NCI-H345 (cell line): ENCODE measurements at regions not wholly inside any gene's neighbourhood (a gene's known extent, or its start where the extent isn't known, plus 50 kb on each side); places are given as distances from the start of the nearest gene placed in this dataset.

ENCODE experiments used
- DNase-seq: peaks from one replicate; lab custom pipeline; 2025; lab: John Stamatoyannopoulos, UW

DNA sequence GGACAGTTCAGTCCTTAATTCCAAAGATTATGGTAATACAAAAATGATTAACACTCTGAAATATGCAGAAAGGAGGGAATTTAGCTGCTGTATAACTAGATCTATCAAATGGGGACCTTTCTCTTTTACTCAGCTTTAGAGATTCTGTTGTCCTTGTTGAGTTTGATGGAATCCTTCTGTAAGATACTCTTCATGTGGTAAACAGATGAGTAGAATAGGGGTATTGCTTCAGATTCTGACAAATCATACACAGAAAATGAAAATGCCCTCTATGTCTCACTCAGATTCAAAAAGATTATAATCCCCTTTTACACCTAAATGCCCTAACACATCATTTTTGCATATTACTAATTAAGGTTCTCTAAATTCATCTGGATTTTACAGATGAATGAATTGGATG is 50.7 kb downstream of the ARHGAP35 start:
- DNase-seq = no peak

DNA sequence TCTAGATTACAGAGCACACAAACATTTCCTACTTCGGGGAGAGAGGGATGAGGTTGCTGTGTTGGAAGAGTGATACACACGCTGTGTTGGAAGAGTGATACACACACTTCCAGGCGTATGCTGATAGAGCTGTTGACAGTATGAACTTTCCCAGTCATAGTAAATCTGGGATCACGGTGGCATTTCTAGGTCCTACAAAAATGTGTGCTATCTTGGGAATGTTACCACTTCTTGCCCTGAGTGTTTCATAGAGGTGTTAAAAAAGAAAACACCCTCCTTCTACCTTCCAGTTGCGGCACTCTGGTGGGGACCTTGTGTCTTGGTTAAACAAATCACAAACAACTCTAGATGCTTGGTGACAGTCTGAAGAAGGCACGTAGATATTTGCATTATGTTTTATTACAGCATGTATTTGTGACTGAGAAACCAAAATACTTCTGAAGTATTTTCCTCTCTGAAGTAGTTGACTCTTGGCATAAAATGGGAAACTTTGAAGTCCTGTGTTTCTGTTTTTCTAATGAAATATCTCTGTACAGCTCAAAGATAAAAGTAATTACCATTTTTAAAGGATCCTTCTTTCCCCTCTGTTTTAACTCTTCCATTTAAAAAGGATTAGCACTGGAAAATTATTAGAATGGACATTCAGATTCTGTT is 52.5 kb downstream of the ARHGAP35 start:
- no peak for DNase-seq

DNA sequence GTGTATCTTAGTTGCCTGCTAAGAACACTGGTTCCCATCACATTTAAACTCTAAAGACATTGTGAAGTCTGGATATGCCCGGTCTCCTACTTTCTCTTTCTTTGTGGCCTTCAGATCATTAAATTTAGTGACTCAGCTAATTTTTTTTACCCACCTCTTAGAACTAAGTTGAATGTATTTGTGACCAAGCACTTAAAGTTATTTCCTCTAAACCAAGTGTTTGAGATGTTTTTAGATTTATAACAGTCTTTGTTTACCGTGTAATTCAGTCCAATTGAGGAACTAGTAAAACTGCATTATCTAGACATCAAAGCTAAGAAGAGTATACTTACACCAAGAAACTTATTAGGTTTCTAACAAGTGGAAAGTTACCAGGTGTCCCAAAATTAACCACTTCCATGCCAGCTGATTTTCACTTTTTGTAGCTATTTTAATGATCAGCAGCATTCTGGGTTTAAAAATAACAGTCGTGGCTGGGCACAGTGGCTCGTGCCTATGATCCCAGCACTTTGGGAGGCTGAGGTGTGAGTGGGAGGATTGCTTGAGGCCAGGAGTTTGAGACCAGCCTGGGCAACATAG is 53.1 kb downstream of the ARHGAP35 start:
- DNase-seq = no peak

DNA sequence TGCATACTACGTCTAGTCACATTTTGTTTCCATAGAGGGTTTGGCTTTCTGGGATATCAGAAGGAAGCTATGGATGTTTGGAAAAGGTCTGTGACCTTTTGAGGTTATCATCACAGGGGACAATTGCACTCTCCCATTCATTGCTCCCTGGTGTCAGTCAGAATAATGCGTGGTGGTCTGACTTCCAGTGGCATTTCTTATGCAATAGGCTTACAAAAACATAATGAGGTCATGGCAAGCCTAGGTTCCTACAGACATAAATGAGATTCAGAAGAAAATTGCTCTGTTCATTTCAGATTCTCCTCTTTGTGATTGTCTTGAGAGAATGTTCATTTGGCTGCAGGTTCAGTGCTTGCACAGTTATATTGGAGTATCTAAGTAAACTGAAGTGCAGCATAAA is 54.6 kb downstream of the ARHGAP35 start:
- no peak for DNase-seq

DNA sequence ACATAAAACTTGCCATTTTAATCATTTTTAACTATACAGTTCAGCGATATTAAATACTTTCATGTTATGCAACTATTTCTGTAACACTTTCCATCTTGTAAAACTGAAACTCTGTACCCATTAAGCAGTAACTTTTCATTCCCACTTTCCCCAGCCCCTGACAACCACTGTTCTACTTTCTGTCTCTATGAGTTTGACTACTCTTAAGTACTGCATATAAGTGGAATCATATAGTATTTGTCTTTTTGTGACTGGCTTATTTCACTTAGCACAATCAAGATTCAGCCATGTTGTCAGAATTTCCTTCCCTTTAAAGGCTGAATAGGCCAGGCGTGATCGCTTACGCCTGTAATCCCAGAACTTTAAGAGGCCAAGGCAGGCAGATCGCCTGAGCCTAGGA is 56.2 kb downstream of the ARHGAP35 start:
- no peak for DNase-seq

DNA sequence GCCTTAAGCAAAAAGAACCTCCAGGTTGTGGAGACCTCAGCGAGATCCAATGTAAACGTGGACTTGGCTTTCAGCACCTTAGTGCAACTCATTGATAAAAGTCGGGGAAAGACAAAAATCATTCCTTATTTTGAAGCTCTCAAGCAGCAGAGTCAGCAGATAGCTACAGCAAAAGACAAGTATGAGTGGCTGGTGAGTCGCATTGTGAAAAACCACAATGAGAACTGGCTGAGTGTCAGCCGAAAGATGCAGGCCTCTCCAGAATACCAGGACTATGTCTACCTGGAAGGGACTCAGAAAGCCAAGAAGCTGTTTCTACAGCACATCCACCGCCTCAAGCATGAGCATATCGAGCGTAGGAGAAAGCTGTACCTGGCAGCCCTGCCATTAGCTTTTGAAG is 58.5 kb downstream of the ARHGAP35 start:
- no peak for DNase-seq

DNA sequence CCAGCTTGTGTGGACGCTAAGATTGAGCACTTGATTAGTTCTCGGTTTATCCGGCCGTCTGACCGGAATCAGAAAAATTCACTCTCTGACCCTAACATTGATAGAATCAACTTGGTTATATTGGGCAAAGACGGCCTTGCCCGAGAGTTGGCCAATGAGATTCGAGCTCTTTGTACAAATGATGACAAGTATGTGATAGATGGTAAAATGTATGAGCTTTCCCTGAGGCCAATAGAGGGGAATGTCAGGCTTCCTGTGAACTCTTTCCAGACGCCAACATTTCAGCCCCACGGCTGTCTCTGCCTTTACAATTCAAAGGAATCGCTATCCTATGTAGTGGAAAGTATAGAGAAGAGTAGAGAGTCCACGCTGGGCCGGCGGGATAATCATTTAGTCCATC is 59.6 kb downstream of the ARHGAP35 start:
- DNase-seq = no peak

DNA sequence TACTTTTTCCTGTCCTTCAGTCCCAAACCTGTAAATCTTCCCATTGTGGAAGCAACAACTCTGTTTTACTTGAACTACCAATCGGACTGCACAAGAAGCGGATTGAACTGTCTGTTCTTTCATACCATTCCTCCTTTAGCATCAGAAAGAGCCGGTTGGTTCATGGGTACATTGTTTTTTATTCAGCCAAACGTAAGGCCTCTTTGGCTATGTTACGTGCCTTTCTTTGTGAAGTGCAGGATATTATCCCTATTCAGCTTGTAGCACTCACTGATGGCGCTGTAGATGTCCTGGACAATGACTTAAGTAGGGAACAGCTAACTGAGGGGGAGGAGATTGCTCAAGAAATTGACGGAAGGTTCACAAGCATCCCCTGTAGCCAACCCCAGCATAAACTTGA is 60.3 kb downstream of the ARHGAP35 start:
- DNase-seq = no peak

DNA sequence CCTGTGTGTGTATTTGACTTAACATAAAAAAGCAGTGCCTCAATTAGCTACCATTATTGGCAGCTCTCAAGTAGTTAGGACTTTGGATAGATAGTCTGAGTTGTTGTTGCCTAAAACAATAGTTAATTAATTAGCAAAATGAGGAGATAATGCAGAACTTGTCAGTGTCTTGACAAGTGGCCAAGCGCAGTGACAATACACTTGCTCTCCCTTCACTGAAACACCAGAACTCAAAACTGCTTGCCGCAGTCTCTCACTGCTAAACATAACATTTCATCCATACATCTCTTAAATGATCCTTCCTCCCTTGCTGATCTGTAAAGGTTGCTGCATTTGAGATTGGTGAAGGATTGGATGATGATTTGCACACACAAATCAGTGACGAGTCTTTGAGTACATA is 61.7 kb downstream of the ARHGAP35 start:
- no peak for DNase-seq

DNA sequence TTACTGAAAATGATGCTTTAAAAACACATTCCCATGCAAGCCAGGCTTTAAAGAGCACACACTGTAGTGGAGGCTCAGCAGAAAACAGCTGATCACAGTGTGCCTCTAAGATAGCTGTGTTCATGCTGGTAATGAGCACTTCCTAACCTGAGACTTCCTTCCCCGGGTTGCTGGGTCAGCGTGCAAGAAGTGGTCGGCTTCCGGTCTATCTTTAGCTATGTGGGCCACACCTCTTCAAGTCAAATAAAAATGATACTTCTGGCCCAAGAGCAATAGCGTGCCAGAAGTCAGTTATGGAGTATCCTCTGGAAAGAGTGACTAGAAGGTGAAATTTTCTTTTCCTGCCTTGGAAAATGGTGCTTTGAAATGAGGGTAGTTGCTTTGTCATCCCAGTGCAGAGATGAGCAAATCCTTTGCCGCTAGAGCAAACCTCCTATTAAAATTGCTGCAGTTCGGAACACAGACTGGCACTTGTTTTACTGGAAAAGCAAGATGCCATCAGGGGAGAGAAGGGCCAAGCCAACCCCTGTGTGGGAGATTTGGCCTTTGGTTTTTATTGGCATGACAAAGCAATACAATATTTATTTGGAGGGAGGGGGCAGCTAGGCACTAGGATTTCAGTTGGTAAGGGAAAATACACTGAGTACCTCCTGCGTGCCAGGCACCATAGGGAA is 64.2 kb downstream of the ARHGAP35 start:
- no peak for DNase-seq

DNA sequence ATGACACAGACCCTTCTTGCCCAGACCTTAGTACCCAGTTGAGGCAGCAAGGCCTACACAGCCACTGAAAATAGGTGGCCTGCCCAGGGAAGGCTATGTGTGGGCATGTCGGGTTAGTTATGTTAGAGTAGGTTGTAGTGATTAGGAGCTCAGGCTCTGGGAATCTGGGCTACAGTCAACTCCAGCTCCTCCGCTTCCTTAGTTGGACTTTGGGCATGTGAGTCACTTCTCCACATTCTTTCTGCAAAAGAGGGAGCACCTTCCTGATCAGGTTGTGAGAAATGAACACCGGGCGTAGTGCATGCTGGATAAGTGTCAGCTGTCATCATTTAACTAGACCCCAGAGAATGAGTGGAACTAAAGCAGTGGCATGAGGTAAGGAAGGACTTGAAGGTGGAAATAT is 64.8 kb downstream of the ARHGAP35 start:
- DNase-seq = no peak

DNA sequence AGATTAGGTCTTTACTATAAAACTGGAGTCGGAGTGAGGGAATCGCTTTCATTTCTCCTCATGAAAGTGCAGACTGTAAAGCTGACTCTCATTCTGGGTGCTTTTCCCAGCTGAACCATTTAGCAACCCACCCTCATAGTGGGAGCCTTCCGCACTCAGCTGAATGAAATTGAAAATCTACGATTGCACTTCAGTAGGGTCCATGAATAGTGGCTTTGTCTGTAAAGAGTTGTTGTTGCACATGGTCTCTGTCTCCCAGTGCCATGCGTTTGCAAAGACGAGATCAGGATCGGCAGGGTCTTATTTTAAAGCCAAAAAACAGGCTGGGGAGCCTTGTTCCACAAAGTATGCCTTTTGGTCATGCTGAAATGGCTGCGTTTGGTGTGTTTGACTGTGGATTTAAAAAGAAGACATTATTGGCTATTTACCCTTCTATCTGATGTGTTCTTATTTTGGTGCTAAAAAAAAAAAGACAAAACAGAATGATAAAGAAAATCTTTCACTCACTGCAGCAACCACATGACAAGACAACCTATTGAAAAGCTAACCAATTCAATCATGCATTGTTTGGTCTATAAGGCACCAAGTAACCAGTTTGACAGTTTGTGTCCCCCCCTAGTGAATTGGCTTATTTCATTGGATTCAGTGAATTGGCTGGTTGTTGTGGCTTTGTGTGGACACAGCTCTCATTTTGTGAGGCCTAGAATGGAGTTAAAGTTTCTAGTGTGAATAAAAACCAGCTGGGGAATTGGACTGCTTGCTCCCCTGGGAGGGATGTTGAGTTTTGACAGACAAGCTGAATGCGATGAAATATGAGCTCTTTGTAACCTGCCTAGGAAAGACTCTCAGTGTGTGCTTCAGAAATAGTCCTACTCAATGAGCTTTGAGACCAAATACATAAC is 65.6 kb downstream of the ARHGAP35 start:
- DNase-seq = no peak

DNA sequence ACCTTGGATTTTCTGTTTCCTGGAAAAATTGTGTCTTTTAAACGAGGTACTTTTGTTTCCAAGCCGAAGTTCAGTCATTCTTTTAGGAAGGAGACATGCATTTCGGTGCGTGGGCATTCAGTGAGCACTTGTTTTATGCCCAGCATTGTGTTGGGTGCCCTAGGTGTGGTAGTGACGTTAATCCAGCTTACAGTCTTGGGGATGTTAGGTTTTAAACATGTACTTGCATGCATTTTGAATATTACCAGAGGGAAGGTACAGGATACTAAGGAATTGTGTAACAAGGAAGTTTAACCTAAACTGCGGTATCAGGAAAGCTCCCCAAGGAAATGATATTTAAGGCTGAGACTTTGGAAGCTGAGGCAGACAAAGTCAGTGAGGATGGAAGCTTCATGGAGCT is 66.3 kb downstream of the ARHGAP35 start:
- no peak for DNase-seq

DNA sequence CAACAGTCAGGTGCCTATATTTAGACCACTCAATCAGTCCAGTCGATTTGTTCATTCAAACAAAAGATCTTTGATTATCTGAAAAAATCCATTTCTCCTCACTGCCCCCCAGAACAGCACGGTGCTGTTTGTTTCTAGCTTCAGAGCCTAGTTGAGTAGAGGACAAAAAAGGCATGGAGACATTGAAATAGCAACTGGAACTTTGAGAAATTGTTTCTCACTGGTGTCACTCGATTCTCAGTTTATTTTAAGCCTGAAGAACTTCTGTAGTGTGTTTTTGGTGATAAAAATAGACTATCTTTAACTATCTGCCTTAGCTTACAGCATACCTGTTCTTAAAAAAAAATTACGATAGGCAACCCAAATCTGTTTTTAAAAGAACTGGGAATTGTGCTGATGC is 67.1 kb downstream of the ARHGAP35 start:
- no peak for DNase-seq

DNA sequence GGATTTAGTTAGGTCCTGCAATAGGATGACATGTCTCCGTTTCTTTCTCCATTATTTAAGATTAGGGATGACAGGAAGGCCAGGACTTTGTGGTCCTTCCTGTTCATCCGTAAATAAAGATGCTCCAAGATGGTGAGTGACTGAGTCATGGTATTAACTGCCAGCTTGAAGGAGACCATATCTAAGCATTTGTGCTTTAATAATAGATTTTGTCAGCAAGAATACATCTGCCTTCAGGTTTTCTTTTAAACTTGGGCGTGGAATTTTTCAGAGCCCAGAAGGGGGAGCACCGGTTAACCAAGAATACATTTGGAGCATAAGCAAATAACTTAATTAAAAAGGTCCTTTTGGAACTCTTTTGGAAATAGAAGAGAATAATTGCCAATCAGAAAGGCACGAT is 68.2 kb downstream of the ARHGAP35 start:
- DNase-seq = no peak

DNA sequence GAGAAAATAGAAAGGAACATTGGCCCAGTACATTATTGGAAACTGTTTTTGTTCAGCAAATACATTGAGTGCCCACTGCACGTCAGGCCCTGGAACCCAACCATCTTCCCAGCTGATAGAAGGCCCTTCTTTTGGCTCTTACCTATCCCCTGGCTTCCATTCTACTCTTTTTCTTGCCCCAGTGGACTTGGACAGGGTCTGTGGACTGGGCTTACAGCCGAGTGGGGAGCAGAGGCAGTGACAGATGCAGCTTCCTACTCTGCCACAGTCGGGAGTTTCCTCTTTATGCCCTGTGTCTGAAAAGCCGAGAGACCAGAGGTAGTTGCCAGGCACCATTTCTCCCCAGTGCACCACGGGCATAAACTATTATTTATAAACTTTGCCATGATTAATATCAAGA is 70.4 kb downstream of the ARHGAP35 start:
- no peak for DNase-seq

DNA sequence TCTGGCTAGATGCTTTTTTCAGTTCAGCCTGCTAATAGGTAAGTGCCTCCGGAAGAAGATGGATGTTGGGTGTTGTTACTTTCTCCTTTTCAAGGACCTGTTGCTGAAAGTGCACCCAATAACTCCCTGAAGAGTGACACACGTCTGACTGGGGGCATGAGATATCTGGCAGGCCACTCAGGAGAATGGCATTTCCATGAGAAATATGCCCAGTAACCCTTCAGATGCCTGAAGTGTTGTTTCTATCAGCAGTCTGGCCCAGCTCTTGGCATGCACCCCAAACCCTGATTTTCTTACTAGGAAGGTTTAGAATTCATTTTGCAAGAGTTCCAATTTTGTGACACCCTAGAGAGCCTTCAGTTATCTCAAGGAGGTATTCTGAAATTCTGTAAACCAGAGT is 71.5 kb downstream of the ARHGAP35 start:
- DNase-seq = no peak

DNA sequence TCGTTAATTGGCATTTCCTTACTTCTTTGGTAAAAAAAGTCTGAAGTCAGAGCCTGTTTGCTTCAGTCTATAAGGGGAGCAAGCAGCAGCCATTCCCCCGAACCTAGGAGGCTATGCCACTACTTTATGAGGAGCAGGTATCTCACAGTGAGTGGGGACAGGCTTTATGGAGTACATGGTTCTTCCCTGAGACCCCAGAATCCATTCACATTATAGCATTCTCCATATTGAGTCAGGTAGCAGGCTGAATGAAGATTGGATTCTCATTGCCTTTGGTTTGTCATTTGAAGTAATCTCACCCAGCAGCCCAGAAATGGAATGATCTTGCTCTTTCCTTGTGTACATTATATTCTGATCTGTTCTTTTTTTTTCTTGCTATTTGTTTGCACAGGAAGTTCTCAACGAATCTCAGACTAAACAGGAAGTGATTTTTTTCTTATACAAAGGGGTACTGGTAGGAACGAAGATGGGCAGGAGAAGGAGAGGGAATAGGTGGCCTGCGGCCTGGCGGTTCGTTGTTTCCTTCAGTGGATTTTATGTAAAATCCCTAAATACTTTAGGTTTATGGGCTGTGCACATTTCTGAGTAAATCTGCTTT is 74.4 kb downstream of the ARHGAP35 start:
- no peak for DNase-seq

DNA sequence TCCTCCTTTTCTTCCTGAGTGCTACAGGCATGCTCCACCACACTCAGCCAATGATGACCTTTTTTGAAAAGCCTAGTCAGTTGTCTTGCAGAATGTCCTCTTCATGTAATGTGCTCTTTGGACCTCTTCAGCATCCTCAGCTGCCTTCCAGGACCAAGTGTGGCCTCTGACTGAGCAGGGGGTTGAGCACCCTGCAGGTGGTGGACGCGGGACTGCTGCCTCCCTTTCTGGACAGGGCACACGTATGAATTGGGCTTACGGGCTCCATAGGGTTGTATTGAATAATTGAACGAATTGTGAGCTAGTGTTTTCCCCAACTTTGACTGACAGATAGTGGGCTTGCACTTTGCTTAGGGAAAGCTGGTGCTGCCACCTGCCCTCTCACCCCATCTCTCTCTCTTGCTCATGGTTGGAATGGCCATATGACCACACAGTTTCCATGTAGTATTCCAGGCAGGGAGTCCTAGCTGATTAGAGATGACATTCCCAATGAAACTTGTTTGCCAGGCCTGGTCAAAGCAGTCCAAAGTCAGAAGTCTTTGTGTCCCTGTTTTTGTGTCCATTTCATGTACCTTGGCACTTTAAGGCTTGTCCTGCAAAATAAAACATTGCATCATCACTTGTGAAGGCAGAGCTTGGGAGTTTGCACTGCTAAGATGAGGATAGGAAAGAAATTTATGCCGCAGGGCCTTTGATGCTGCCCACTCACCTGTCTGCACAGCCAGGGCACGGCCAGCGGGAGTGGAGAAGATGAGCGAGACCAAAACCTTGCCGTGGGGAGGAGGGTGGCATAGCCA is 76.3 kb upstream of the NPAS1 start:
- DNase-seq = no peak

DNA sequence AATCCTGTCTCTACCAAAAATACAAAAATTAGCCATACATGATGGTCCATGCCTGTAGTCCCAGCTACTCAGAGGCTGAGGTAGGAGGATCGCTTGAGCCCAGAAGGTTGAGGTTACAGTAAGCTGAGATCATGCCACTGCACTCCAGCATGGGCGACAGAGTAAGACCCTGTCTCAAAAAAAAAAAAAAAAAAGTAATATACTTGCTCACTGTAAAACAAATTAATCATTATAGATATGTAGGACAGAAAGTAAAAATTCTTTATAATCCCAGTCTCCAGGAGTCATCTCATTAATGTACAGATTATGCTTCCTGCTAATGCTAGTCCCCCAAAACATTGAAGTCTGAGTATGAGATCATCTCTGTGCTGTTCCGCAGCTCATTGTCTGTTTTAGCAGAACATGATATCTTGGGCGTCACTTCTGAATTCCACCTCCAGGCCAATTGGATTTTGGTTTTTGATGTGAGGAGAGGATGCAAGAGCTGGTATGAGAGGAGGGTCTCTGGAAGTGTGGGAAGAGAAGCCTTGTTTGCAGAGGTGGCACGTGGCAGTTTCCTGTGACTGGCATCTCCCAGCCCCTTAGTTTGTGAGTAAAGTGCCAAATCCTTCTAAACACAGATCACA is 75.4 kb upstream of the NPAS1 start:
- no peak for DNase-seq
